ENCODE measurements at regions not wholly inside any gene's neighbourhood (a gene's known extent, or its start where the extent isn't known, plus 50 kb on each side); places are given as distances from the start of the nearest gene placed in this dataset.

GRCh38 chr4:57254754-57255153, 144.6 kb upstream of the IGFBP7 start:
- TF ChIP-seq CTCF (IDR thresholded peaks at IDR 0.05) = no peak
- Mint-ChIP-seq H3K4me3 (no peak overlapping the region), H3K4me1 (peaks cover 27% of the 10 kb centered on the region), H3K9me3 (peaks cover 11% of the 10 kb centered on the region), H3K36me3 (ENCODE audit: low read depth) (no peaks in the 10 kb centered on the region), H3K27ac (no peak overlapping the region), H3K27me3 (ENCODE audit: low read depth, poor library complexity) (no peaks in the 10 kb centered on the region)
- DNase-seq = no peak

- Mint-ChIP-seq H3K4me3 (no peak overlapping the region), H3K27ac (no peak overlapping the region), H3K27me3 (ENCODE audit: low read depth, poor library complexity) (peaks cover 5% of the 10 kb centered on the region), H3K4me1 (peaks cover 17% of the 10 kb centered on the region), H3K36me3 (ENCODE audit: low read depth) (no peaks in the 10 kb centered on the region), H3K9me3 (peaks cover 12% of the 10 kb centered on the region)
- no peak for TF ChIP-seq CTCF (IDR thresholded peaks at IDR 0.05)
- DNase-seq = no peak
Observed at GRCh38 chr4:57249083-57249482, 138.9 kb upstream of the IGFBP7 start.

- H3K4me1 Mint-ChIP-seq = no peaks in the 10 kb centered on the region
- no peaks in the 10 kb centered on the region for H3K36me3 Mint-ChIP-seq (ENCODE audit: low read depth)
- TF ChIP-seq CTCF (IDR thresholded peaks at IDR 0.05) = no peak
- H3K27ac Mint-ChIP-seq = peak overlapping the region; percentile 52
- H3K4me3 Mint-ChIP-seq = no peak overlapping the region
- peaks cover 8% of the 10 kb centered on the region for H3K27me3 Mint-ChIP-seq (ENCODE audit: low read depth, poor library complexity)
- no peak for DNase-seq
- peaks cover 12% of the 10 kb centered on the region for H3K9me3 Mint-ChIP-seq
Observed at GRCh38 chr4:57243076-57243475, 132.9 kb upstream of the IGFBP7 start.

GRCh38 chr4:57234252-57234775, 124.1 kb upstream of the IGFBP7 start:
- Mint-ChIP-seq H3K9me3 (no peaks in the 10 kb centered on the region), H3K4me1 (peaks cover 37% of the 10 kb centered on the region), H3K36me3 (ENCODE audit: low read depth) (no peaks in the 10 kb centered on the region), H3K27ac (no peak overlapping the region), H3K27me3 (ENCODE audit: low read depth, poor library complexity) (no peaks in the 10 kb centered on the region), H3K4me3 (no peak overlapping the region)
- no peak for DNase-seq
- no peak for TF ChIP-seq CTCF (IDR thresholded peaks at IDR 0.05)

- Mint-ChIP-seq H3K27ac (peak overlapping the region; percentile 44), H3K27me3 (ENCODE audit: low read depth, poor library complexity) (no peaks in the 10 kb centered on the region), H3K4me1 (peaks cover 37% of the 10 kb centered on the region), H3K4me3 (no peak overlapping the region), H3K9me3 (no peaks in the 10 kb centered on the region), H3K36me3 (ENCODE audit: low read depth) (no peaks in the 10 kb centered on the region)
- DNase-seq = no peak
- TF ChIP-seq CTCF (IDR thresholded peaks at IDR 0.05) = no peak
Observed at GRCh38 chr4:57233386-57233785, 123.2 kb upstream of the IGFBP7 start.

- Mint-ChIP-seq H3K27me3 (ENCODE audit: low read depth, poor library complexity) (no peaks in the 10 kb centered on the region), H3K4me1 (peaks cover 37% of the 10 kb centered on the region), H3K9me3 (peaks cover 3% of the 10 kb centered on the region), H3K27ac (peak overlapping the region; percentile 6), H3K36me3 (ENCODE audit: low read depth) (peaks cover 2% of the 10 kb centered on the region), H3K4me3 (no peak overlapping the region)
- no peak for TF ChIP-seq CTCF (IDR thresholded peaks at IDR 0.05)
- DNase-seq = no peak
Observed at GRCh38 chr4:57231781-57232180, 121.6 kb upstream of the IGFBP7 start.
